MM.1S (cell line): ENCODE measurements at regions not wholly inside any gene's neighbourhood (a gene's known extent, or its start where the extent isn't known, plus 50 kb on each side); places are given as distances from the start of the nearest gene placed in this dataset.

Source experiments
- DNase-seq: peaks from one replicate; pipeline ENCODE4 v3.0.0-alpha.2; 2015
- H2AFZ ChIP-seq: fragments of 300-600 bp; sonication (generic); 2 replicates; pipeline ENCODE4 v1.6.0; 2016; ENCODE audit warnings: antibody characterized with exemption, low read length
- H3F3A ChIP-seq: fragments of 300-600 bp; sonication (generic); 2 replicates; pipeline ENCODE4 v1.6.1; 2016; ENCODE audit warnings: mild to moderate bottlenecking, antibody characterized with exemption, low read length, moderate library complexity, mixed read lengths; ENCODE audit not compliant: insufficient read depth
- H3K27ac ChIP-seq: fragments of 300-600 bp; sonication (generic); 2 replicates; pipeline ENCODE4 v1.5.1; 2016; ENCODE audit warnings: mild to moderate bottlenecking, low read length
- H3K27me3 ChIP-seq: fragments of 300-600 bp; sonication (generic); replicated peaks from 2 replicates; pipeline ENCODE4 v1.6.0; 2016; ENCODE audit warnings: low read length; ENCODE audit not compliant: insufficient read depth
- H3K36me3 ChIP-seq: fragments of 300-600 bp; sonication (generic); replicated peaks from 2 replicates; pipeline ENCODE4 v1.6.1; 2016; ENCODE audit warnings: mild to moderate bottlenecking, low read length, mixed read lengths; ENCODE audit not compliant: insufficient read depth
- H3K4me1 ChIP-seq: fragments of 300-600 bp; sonication (generic); 2 replicates; pipeline ENCODE4 v1.6.1; 2016; ENCODE audit warnings: low read length, mixed read lengths
- H3K4me2 ChIP-seq: fragments of 300-600 bp; sonication (generic); 2 replicates; pipeline ENCODE4 v1.6.0; 2016; ENCODE audit warnings: low read depth, low read length
- H3K4me3 ChIP-seq: fragments of 300-600 bp; sonication (generic); 2 replicates; pipeline ENCODE4 v1.5.1; 2016; ENCODE audit warnings: low read length, mixed read lengths
- H3K79me2 ChIP-seq: fragments of 300-600 bp; sonication (generic); 2 replicates; pipeline ENCODE4 v1.6.1; 2016; ENCODE audit warnings: mixed run types, low read length, mixed read lengths
- H3K9ac ChIP-seq: fragments of 300-600 bp; sonication (generic); 2 replicates; pipeline ENCODE4 v1.6.1; 2016; ENCODE audit warnings: low read length, mixed read lengths
- H3K9me2 ChIP-seq: fragments of 300-600 bp; sonication (generic); replicated peaks from 2 replicates; pipeline ENCODE4 v1.6.1; 2016; ENCODE audit warnings: mild to moderate bottlenecking, low read length, mixed read lengths; ENCODE audit not compliant: insufficient read depth
- H3K9me3 ChIP-seq: fragments of 300-600 bp; sonication (generic); replicated peaks from 2 replicates; pipeline ENCODE4 v1.6.1; 2016; ENCODE audit warnings: mild to moderate bottlenecking, low read length, mixed read lengths; ENCODE audit not compliant: insufficient read depth
- H4K20me1 ChIP-seq: fragments of 300-600 bp; sonication (generic); 2 replicates; pipeline ENCODE4 v1.6.1; 2016; ENCODE audit warnings: mild to moderate bottlenecking, low read length, moderate library complexity, mixed read lengths; ENCODE audit not compliant: insufficient read depth
- EZH2 ChIP-seq: fragments of 300-600 bp; sonication (generic); optimal IDR thresholded peaks from 2 replicates; pipeline ENCODE3; 2017; ENCODE audit warnings: low read depth, mild to moderate bottlenecking, antibody characterized with exemption, low read length, mixed read lengths
- EZH2phosphoT487 ChIP-seq: fragments of 300-600 bp; sonication (generic); IDR thresholded peaks from 2 replicates; pipeline ENCODE4 v1.6.1; 2018; ENCODE audit warnings: antibody characterized with exemption, low read length
- TF ChIP-seq, protein P1 (sequence below): fragments of 300-600 bp; sonication (generic); IDR thresholded peaks from 2 replicates; pipeline ENCODE4 v1.5.1; 2016; ENCODE audit warnings: antibody characterized with exemption, low read length, mixed read lengths

DNA sequence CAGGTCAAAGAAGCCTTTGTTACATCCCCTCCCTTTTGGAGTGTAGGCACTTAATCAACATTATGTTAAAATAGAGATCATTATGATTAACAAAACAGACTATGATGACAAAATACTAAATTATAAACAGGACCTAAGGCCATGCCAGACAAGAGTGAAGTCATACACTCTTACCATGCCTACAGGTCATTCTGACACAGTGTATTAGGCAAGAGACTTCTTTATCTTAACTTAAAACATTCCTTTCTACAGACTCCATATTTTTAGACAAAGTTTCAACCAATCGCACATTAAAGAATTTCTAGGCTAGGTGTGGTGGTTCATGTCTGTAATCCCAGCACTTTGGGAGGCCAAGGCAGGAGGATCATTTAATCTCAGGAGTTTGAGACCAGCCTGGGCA is 128.6 kb upstream of the SLC34A2 start:
- Histone ChIP-seq H3K9ac (no peak overlapping the region), H3K79me2 (no peaks in the 10 kb centered on the region), H3F3A (no peaks in the 10 kb centered on the region), H3K27me3 (no peaks in the 10 kb centered on the region), H2AFZ (no peak overlapping the region), H3K27ac (no peak overlapping the region), H3K4me3 (no peak overlapping the region), H3K36me3 (no peaks in the 10 kb centered on the region), H3K4me2 (no peak overlapping the region), H3K9me2 (no peaks in the 10 kb centered on the region), H3K4me1 (no peaks in the 10 kb centered on the region), H3K9me3 (no peaks in the 10 kb centered on the region), H4K20me1 (no peaks in the 10 kb centered on the region)
- DNase-seq = no peak
- no peak for TF ChIP-seq EZH2phosphoT487
- no peak for TF ChIP-seq EZH2
- TF ChIP-seq, protein P1, sequence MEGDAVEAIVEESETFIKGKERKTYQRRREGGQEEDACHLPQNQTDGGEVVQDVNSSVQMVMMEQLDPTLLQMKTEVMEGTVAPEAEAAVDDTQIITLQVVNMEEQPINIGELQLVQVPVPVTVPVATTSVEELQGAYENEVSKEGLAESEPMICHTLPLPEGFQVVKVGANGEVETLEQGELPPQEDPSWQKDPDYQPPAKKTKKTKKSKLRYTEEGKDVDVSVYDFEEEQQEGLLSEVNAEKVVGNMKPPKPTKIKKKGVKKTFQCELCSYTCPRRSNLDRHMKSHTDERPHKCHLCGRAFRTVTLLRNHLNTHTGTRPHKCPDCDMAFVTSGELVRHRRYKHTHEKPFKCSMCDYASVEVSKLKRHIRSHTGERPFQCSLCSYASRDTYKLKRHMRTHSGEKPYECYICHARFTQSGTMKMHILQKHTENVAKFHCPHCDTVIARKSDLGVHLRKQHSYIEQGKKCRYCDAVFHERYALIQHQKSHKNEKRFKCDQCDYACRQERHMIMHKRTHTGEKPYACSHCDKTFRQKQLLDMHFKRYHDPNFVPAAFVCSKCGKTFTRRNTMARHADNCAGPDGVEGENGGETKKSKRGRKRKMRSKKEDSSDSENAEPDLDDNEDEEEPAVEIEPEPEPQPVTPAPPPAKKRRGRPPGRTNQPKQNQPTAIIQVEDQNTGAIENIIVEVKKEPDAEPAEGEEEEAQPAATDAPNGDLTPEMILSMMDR = no peak

DNA sequence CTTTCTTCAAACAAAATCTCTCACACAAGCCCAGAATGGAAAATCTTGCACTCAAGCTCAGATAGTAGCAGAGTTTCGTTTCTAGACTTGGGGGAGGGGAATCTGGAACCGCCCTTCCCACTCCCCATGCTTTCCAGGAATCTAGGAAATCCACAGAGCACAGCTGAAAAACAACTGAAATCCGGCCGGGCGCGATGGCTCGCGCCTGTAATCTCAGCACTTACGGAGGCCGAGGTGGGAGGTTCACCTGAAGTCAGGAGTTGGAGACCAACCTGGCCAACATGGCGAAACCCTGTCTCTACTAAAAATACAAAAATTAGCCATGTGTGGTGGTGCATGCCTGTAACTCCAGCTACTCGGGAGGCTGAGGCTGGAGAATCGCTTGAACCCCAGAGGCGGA is 127.3 kb upstream of the SLC34A2 start:
- Histone ChIP-seq H3K36me3 (no peaks in the 10 kb centered on the region), H3K27me3 (no peaks in the 10 kb centered on the region), H3K9ac (no peak overlapping the region), H3K27ac (no peak overlapping the region), H2AFZ (no peak overlapping the region), H3K9me2 (no peaks in the 10 kb centered on the region), H3K4me1 (no peaks in the 10 kb centered on the region), H3K9me3 (no peaks in the 10 kb centered on the region), H3K79me2 (no peaks in the 10 kb centered on the region), H3K4me2 (no peak overlapping the region), H3K4me3 (no peak overlapping the region), H4K20me1 (no peaks in the 10 kb centered on the region), H3F3A (no peaks in the 10 kb centered on the region)
- no peak for DNase-seq
- TF ChIP-seq EZH2 (no peak), EZH2phosphoT487 (no peak)
- TF ChIP-seq, protein P1 = no peak

DNA sequence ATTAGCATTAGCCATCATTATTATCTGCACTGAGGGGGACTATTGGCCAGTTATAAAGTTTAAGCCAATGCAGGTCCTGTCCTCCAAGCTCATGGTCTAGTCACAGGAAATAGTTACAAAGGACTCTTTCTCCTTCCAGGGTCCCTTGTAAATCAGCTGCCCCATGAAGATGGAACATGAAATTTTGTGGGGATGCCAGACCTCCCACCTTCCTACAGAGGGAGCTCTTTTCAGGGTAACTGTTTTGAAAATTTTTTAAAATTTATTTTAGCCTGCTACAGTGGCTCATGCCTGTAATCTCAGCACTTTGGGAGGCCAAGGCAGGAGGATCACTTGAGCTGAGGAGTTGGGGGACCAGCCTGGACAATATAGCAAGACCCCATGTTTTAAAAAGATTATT is 124.4 kb upstream of the SLC34A2 start:
- Histone ChIP-seq H3K27ac (no peak overlapping the region), H3K79me2 (no peaks in the 10 kb centered on the region), H3F3A (no peaks in the 10 kb centered on the region), H3K27me3 (no peaks in the 10 kb centered on the region), H3K4me2 (no peak overlapping the region), H4K20me1 (no peaks in the 10 kb centered on the region), H3K4me1 (no peaks in the 10 kb centered on the region), H3K9ac (no peak overlapping the region), H3K36me3 (no peaks in the 10 kb centered on the region), H3K9me3 (no peaks in the 10 kb centered on the region), H3K9me2 (no peaks in the 10 kb centered on the region), H2AFZ (no peak overlapping the region), H3K4me3 (no peak overlapping the region)
- TF ChIP-seq, protein P1 = 0 out of 2 replicates have a peak, but pooled peaks have one; percentile 8
- TF ChIP-seq EZH2phosphoT487 = no peak
- DNase-seq = no peak
